CD4-positive, alpha-beta T cell treated with Interleukin-17A for 4 hours (primary cell): ENCODE measurements at regions not wholly inside any gene's neighbourhood (a gene's known extent, or its start where the extent isn't known, plus 50 kb on each side); places are given as distances from the start of the nearest gene placed in this dataset.
"Not testable (repeated sequence)": the region's sequence is repeated elsewhere in the genome, so short reads cannot be mapped to it uniquely, and the experiment has no call there.

Source experiments
- DNase-seq: peaks from one replicate; pipeline ENCODE4 v3.0.0-alpha.2; 2020; ENCODE audit warnings: mixed read lengths

- DNase-seq = no peak
Observed at GRCh38 chr13:50200569-50200968, 185.3 kb downstream of the KCNRG start.

- no peak for DNase-seq
Observed at GRCh38 chr13:50200988-50201387, 185.7 kb downstream of the KCNRG start.

DNA sequence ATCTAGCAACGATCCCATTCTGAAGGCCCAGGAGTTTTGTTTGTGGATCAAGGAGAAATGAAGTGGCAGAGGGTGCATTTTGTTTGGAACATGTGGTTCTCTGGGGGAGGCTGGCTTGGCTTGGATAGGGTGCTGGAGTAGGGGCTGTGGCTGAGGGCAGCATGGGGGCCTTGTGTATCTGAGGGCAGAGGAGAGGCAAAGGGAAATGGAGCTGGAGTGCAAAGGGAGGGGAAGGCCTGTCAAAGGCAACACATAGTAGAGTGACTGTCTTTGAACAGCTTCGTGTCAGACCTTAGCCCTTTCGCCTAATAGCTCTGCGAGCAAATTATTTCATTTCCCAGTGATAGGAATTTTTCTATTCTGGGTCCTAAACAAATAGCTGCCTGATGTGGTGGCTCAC is 187.2 kb downstream of the KCNRG start:
- DNase-seq = no peak

GRCh38 chr13:50203256-50203941 is 188.2 kb downstream of the KCNRG start:
- no peak for DNase-seq

GRCh38 chr13:50205581-50205980 is 190.3 kb downstream of the KCNRG start:
- no peak for DNase-seq

DNA sequence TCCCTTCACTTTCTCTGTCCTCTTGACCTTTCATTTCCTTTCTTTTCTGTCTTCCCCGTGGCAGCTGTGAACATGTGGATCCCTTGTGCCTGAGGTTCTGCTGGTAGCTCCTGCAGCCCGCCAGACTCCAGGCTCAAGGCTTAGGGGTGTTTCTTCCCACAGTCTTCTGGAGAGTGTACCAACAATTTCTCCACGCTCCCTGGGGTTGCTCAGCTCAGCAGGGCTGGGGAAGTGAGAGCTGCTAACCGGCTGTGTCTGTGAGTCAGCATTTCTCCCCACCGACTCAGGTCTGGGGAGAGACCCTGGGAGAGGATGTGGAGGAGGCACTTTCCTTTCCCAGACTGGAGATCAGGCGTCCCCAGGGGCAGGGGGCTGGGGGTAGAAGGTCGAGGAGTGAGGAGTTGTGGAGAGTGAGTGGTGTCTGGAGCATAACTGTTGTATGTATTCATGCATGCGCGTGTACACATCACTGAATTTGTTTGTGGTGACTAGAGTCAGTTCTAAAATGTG is 193.6 kb downstream of the KCNRG start:
- DNase-seq = peak; percentile 9

- no peak for DNase-seq
Observed at GRCh38 chr13:50209631-50210030, 194.4 kb downstream of the KCNRG start.

GRCh38 chr13:50213526-50213925 is 198.3 kb downstream of the KCNRG start:
- DNase-seq = no peak

DNA sequence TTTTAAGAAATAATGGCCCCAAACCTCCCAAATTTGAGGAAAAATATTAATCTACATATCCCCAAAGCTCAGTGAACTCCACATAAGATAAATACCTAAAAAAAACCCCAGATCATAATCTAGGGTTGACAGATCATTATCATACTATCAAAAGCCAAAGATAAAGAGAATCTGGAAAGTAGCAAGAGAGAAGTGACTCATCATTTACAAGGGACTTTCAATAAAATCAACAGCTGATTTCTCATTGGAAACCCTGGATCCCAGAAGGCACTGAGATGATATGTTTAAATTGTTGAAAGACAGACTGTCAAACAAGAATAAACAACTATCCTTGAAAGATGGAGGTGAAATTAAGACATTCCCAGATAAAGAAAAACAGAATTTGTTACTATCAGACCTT is 199.3 kb downstream of the KCNRG start:
- no peak for DNase-seq

GRCh38 chr13:50215399-50215798 is 200.2 kb downstream of the KCNRG start:
- DNase-seq = no peak

GRCh38 chr13:50219743-50220142 is 204.5 kb downstream of the KCNRG start:
- DNase-seq = no peak

GRCh38 chr13:50220938-50221337 is 205.7 kb downstream of the KCNRG start:
- DNase-seq = no peak

GRCh38 chr13:50222569-50223332 is 207.5 kb downstream of the KCNRG start:
- peak; percentile 31 for DNase-seq

- no peak for DNase-seq
Observed at GRCh38 chr13:50224534-50224933, 209.3 kb downstream of the KCNRG start.

DNA sequence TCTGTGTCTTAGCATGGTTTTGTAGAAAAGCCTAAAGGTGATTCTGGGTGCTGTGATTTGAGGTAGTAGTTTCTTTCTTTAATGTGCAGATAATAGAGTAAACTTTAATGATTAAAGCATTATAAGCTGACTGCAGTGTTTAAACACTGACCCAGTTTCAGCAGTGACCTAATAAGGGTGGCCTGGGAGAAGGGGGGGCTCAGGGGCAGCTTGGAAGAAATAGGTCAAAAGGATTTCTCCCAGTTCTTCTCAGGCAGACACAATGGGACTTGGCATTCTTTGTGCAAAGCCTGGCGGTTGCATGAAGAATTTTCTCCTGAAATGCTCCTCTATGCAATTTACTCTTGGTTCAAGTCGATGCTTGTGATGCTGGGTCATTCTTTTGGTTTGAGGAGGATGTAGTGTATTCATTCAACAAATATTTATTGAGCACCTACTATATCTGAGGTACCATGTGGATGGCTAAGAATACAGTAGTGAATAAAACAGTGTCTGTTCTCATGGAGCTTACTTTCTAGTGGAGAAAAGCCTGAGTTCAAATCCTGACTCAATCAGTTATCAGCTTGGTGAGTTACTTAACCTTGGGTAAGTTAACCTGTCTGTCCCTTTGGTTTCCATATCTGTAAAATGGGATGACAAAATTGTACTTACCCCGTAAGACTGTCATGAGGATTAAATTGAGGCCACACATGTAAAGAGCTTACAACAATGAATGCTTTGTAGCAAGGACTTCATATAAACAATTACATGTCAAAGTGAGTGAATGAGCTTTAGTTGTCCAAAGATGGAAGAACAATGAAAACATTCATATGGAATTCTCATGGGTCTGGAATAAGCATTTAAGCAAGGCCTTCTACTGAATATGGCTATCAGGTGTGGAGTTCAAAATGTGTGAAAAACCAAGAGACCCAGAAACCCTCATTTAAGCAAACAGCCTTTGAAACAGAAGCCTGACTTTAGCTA is 210.2 kb downstream of the KCNRG start:
- DNase-seq = no peak

DNA sequence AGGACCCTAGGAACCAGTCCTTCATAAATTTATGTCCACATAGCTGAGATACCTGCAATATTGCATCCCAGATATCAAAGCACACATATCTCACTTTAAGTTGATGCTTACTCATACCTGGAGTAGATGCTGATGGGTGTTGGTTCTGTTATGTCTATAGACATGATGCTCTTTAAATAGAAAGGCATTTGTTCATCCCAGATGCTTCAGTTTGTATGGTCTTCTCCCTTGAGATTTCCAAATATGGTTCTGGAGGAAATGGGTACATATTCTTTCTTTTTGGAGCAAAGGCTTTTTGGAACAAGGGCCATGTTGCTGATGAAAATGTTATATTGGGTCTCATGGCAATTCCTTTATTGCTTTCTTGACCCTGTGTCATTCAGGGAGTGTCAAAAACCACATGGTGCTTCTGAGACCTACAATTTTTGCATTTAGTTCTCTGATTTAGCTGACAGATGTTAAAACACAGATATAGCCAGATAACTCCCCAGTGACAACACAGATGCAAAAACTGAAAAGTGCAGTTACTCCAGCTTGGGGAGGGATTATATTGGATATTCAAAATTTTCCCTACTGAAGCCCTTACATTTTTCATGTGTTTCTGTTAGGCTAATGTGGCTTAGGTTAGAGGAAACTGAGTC is 211.4 kb downstream of the KCNRG start:
- DNase-seq = no peak

GRCh38 chr13:50227361-50227760 is 212.1 kb downstream of the KCNRG start:
- DNase-seq = no peak

- DNase-seq = no peak
Observed at GRCh38 chr13:50228527-50228926, 213.3 kb downstream of the KCNRG start.

DNA sequence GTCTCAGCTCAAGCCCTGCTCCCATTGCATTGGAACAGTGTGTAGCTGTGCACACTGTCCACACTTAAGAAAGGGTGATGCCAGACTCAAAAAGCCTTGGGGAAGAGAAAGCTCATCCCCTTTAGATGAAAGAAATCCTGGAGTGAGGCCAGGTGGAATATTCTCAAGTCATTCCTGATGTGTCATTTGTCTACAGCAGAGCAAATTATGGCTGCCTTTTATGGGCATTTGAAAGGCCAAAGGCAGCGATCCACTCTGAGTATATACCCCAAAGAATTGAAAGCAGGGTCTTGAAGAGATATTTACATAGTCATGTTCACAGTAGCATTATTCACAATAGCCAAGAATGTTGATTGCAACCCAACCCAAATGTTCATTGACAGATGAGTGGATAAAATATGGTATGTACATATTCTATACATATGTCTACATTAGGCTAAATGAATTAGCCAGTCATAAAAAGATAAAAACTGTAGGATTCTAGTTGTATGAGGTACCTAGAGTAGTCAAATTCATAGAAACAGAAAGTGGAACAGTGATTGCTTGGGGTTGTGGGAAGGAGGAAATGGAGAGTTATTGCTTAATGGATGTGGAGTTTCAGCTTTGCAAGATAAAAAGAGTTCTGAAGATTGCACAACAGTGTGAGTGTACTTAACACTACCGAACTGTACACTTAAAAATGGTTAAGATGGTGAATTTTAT is 214.9 kb downstream of the KCNRG start:
- no peak for DNase-seq

- no peak for DNase-seq
Observed at GRCh38 chr13:50230662-50230978, 215.4 kb downstream of the KCNRG start.

DNA sequence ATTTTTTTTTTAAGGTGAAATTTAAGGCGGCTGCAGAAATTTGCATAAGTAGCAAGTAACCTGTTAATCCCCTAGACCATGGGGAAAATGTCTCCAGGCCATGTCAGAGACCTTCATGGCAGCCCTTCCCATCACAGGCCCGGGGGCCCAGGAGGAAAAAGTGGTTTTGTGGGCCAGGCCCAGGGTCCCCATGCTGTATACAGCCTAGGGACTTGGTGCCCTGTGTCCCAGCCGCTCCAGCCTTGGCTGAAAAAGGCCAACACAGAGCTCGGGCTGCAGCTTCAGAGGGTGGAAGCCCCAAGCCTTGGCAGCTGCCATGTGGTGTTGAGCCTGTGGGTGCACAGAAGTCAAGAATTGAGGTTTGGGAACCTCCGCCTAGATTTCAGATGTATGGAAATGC is 218.3 kb downstream of the KCNRG start:
- not testable (repeated sequence) for DNase-seq
